Heart right ventricle (tissue), 16 donors: ENCODE measurements at regions not wholly inside any gene's neighbourhood (a gene's known extent, or its start where the extent isn't known, plus 50 kb on each side); places are given as distances from the start of the nearest gene placed in this dataset.
"Not testable (repeated sequence)": the region's sequence is repeated elsewhere in the genome, so short reads cannot be mapped to it uniquely, and the experiment has no call there.

Experiments
- ATAC-seq, 8 donors: fragments of 200-7000 bp; cut with Tn5 transposase; one replicate each; pipeline ENCODE4 v1.9.1; 2020; ENCODE audit warnings: mild to moderate bottlenecking in 8 of 8, moderate library complexity in 8 of 8, moderate number of reproducible peaks in 1 of 8
- DNase-seq, 2 donors: peaks; one replicate each; pipeline ENCODE4 v3.0.0-alpha.2; 2020
- H3K27ac ChIP-seq, 10 donors: fragments of 200-600 bp; sonication (generic) in 2 of 10; one replicate each; pipeline versions ENCODE4 v1.5.0 to v1.8.0; 2020 to 2022; ENCODE audit warnings: mild to moderate bottlenecking in 3 of 10
- H3K27me3 ChIP-seq, 7 donors: fragments of 200-600 bp; one replicate each; pipeline ENCODE4 v1.8.0; 2021 to 2022; ENCODE audit warnings: mild to moderate bottlenecking in 2 of 7
- H3K36me3 ChIP-seq, 9 donors: fragments of 200-600 bp; sonication (generic) in 1 of 9; one replicate each; pipeline versions ENCODE4 v1.5.0 to v1.8.0; 2020 to 2022; ENCODE audit warnings: mild to moderate bottlenecking in 2 of 9
- H3K4me1 ChIP-seq, 9 donors: fragments of 200-600 bp; sonication (generic) in 1 of 9; one replicate each; pipeline versions ENCODE4 v1.5.0 to v1.8.0; 2020 to 2022; ENCODE audit warnings: mild to moderate bottlenecking in 4 of 9
- H3K4me3 ChIP-seq, 10 donors: fragments of 200-600 bp; sonication (generic) in 2 of 10; one replicate each; pipeline versions ENCODE4 v1.5.0 to v1.8.0; 2020 to 2022; ENCODE audit warnings: mild to moderate bottlenecking in 7 of 10, moderate library complexity in 2 of 10
- H3K9me3 ChIP-seq, 11 donors: fragments of 200-600 bp in 10 of 11; sonication (generic) in 2 of 11; one replicate each; pipeline versions ENCODE4 v1.5.0 to v1.8.0; 2013 to 2022; ENCODE audit warnings: mild to moderate bottlenecking in 2 of 11, control low read depth in 1 of 11, moderate library complexity in 1 of 11
- WGBS, 2 donors: extraction: QIAGEN DNeasy Blood & Tissue Kit; methylation state at CpG; one replicate each; pipeline ENCODE4 v1.1.7; 2013; ENCODE audit warnings: inconsistent platforms in 1 of 2; 5-methylcytosine and 5-hydroxymethylcytosine counted together
- intact Hi-C, 10 donors: fragments of 100-400 bp; cut with DNase I; formaldehyde crosslinking; loops; one replicate each; pipeline versions ENCODE4 v1.11.1 to v1.14.2; 2022
- TF ChIP-seq, protein P1 (sequence below), 9 donors: fragments of 200-600 bp; sonication (generic) in 2 of 9; IDR thresholded peaks; one replicate each; pipeline versions ENCODE4 v1.5.0 to v1.8.0; 2021 to 2022; ENCODE audit warnings: antibody characterized with exemption in 9 of 9, mild to moderate bottlenecking in 5 of 9, moderate library complexity in 1 of 9
- donor health status: Arrhythmogenic right ventricular cardiomyopathy.
- donor health status: ischemic (EF 13 %, LVEDD 7.1; RV severe dilation, severe dysfunction).
- donor health status: healthy with polysubstance abuse.
- donor health status: DM: no; HTN: yes; CAD: no.
- donor health status: DM: no; HTN: no; CAD: no.
- donor health status: ischemic (EF 25% LVEDD 6.9; RV normal size, moderate dysfunction).
- donor health status: ischemic (EF 25% LVEDD 5.7; RV mildly dilated, moderate dysfunction).
- donor health status: healthy.
- donor health status: DM: yes; HTN: yes; CAD: no.
- donor health status: Ischemic cardiomyopathy.
- donor health status: ischemic (EF 35%, LVEDD 5.7; RV mildly dilated, moderate dysfunction).
- donor health status: nonischemic (EF 11% LVEDD 7.7; RV severe dilation, severe dysfunction).
- donor health status: DM: yes; HTN: yes; CAD: no.
- donor health status: PGD.
- donor health status: ischemic (EF 29% LVEDD 5.4; RV normal size, mild dysfunction).
- donor health status: nonischemic (EF 23%, LVEDD 6.1; RV moderate dilation, normal function).

- TF ChIP-seq, protein P1, sequence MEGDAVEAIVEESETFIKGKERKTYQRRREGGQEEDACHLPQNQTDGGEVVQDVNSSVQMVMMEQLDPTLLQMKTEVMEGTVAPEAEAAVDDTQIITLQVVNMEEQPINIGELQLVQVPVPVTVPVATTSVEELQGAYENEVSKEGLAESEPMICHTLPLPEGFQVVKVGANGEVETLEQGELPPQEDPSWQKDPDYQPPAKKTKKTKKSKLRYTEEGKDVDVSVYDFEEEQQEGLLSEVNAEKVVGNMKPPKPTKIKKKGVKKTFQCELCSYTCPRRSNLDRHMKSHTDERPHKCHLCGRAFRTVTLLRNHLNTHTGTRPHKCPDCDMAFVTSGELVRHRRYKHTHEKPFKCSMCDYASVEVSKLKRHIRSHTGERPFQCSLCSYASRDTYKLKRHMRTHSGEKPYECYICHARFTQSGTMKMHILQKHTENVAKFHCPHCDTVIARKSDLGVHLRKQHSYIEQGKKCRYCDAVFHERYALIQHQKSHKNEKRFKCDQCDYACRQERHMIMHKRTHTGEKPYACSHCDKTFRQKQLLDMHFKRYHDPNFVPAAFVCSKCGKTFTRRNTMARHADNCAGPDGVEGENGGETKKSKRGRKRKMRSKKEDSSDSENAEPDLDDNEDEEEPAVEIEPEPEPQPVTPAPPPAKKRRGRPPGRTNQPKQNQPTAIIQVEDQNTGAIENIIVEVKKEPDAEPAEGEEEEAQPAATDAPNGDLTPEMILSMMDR (IDR thresholded peaks at IDR 0.05), result no peak
- DNase-seq (no peak), ATAC-seq (peak in 4 of 8 donors; percentile 10 to 44 (median 35))
- 57 to 64% methylated on average over 8 of the region's 8 CpGs for WGBS, 2 donors
- Histone ChIP-seq H3K4me3 (no peak overlapping the region), H3K27ac (no peak overlapping the region), H3K4me1 (peaks cover 0 to 10% (median 0%) of the 10 kb centered on the region in 9 donors), H3K27me3 (no peaks in the 10 kb centered on the region), H3K9me3 (peaks cover 0 to 14% (median 5%) of the 10 kb centered on the region in 11 donors), H3K36me3 (no peaks in the 10 kb centered on the region)
- intact Hi-C loops, result no loop called here
These were observed 243.0 kb upstream of the LYPLAL1 start for GRCh38 chr1:218930472-218931241.

GRCh38 chr1:218931324-218931723 is 242.4 kb upstream of the LYPLAL1 start:
- intact Hi-C loops, result no loop called here
- Histone ChIP-seq H3K4me3 (no peak overlapping the region), H3K4me1 (peaks cover 0 to 10% (median 0%) of the 10 kb centered on the region in 9 donors), H3K36me3 (no peaks in the 10 kb centered on the region), H3K9me3 (peaks cover 0 to 20% (median 10%) of the 10 kb centered on the region in 11 donors), H3K27me3 (no peaks in the 10 kb centered on the region), H3K27ac (no peak overlapping the region)
- no peak for DNase-seq
- ATAC-seq, result no peak
- TF ChIP-seq, protein P1 (IDR thresholded peaks at IDR 0.05), result no peak
- 73 to 87% methylated on average over 2 of the region's 2 CpGs for WGBS, 2 donors

DNA sequence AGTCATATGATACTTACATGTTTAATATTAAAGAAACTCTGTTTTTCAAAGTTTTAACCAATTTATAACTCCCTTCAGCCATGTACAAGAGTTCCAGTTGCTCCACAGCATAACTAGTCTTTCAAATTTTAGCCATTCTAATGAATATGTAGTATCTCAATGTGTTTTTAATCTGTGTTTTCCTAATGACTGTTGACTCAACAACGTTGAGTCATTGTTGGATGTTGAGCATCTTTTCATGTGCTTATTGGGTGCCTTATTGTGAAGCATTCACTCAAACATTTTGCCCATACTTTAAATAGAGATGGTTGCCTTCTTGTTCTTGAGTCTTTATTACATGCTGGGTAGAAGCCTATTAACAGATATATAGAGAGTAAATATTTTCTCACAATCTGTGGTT is 240.2 kb upstream of the LYPLAL1 start:
- Histone ChIP-seq H3K4me3 (no peak overlapping the region), H3K36me3 (no peaks in the 10 kb centered on the region), H3K27ac (no peak overlapping the region), H3K27me3 (no peaks in the 10 kb centered on the region), H3K9me3 (peaks cover 0 to 27% (median 10%) of the 10 kb centered on the region in 11 donors), H3K4me1 (peaks cover 0 to 10% (median 0%) of the 10 kb centered on the region in 9 donors)
- no peak for DNase-seq
- intact Hi-C loops, result no loop called here
- no peak for ATAC-seq
- TF ChIP-seq, protein P1 (IDR thresholded peaks at IDR 0.05), result no peak
- WGBS, 2 donors, result 49 to 55% methylated on average over 1 of the region's 1 CpG

- intact Hi-C loops, H3K4me3 ChIP-seq, H3K27ac ChIP-seq, DNase-seq, ATAC-seq, H3K27me3 ChIP-seq, H3K36me3 ChIP-seq: not testable (repeated sequence)
- peaks cover 0 to 38% (median 10%) of the 10 kb centered on the region in 11 donors for H3K9me3 ChIP-seq
- peaks cover 0 to 10% (median 0%) of the 10 kb centered on the region in 9 donors for H3K4me1 ChIP-seq
- 92 to 94% methylated on average over 2 of the region's 2 CpGs for WGBS, 2 donors
These were observed 238.3 kb upstream of the LYPLAL1 start for GRCh38 chr1:218935408-218935807.

- no peak overlapping the region for H3K27ac ChIP-seq
- TF ChIP-seq, protein P1 (IDR thresholded peaks at IDR 0.05), result no peak
- H3K4me1 ChIP-seq, result peaks cover 0 to 16% (median 4%) of the 10 kb centered on the region in 9 donors
- 0 to 74% methylated on average over 1 of the region's 1 CpG for WGBS, 2 donors
- no peaks in the 10 kb centered on the region for H3K27me3 ChIP-seq
- ATAC-seq, result no peak
- no peak for DNase-seq
- intact Hi-C loops, result no loop called here
- H3K9me3 ChIP-seq, result peaks cover 0 to 47% (median 10%) of the 10 kb centered on the region in 11 donors
- no peaks in the 10 kb centered on the region for H3K36me3 ChIP-seq
- no peak overlapping the region for H3K4me3 ChIP-seq
These were observed 235.4 kb upstream of the LYPLAL1 start for GRCh38 chr1:218938259-218938658.
